SK-N-MC (cell line): ENCODE measurements at regions not wholly inside any gene's neighbourhood (a gene's known extent, or its start where the extent isn't known, plus 50 kb on each side); places are given as distances from the start of the nearest gene placed in this dataset.

Source experiments
- DNase-seq: peaks from one replicate; pipeline ENCODE4 v3.0.0-alpha.2; 2011; ENCODE audit warnings: low read depth, low spot score
- H3K27ac ChIP-seq: fragments of 200-600 bp; sonication (generic); 2 replicates; pipeline ENCODE4 v1.5.1; 2016; ENCODE audit warnings: mixed run types
- H3K36me3 ChIP-seq: fragments of 200-600 bp; sonication (generic); 2 replicates; pipeline ENCODE4 v1.6.1; 2017; ENCODE audit warnings: antibody characterized with exemption, low read length, mixed read lengths; ENCODE audit not compliant: insufficient read depth
- H3K4me3 ChIP-seq: fragments of 200-600 bp; sonication (generic); 2 replicates; pipeline ENCODE4 v1.5.1; 2016
- H3K9ac ChIP-seq: fragments of 200-600 bp; sonication (generic); 2 replicates; pipeline ENCODE4 v1.8.0; 2017; ENCODE audit warnings: mixed run types, mixed read lengths; ENCODE audit not compliant: insufficient read length
- H3K9me3 ChIP-seq: fragments of 200-600 bp; sonication (generic); 2 replicates; pipeline ENCODE4 v1.6.1; 2017; ENCODE audit warnings: low read depth, mild to moderate bottlenecking, antibody characterized with exemption, low read length, moderate library complexity, mixed read lengths
- EZH2 ChIP-seq: fragments of 200-600 bp; sonication (generic); IDR thresholded peaks from one replicate; pipeline ENCODE4 v1.6.1; 2017; ENCODE audit warnings: antibody characterized with exemption
- FOXP2 ChIP-seq: optimal IDR thresholded peaks from 2 replicates; pipeline ENCODE3; 2011; ENCODE audit warnings: mild to moderate bottlenecking, moderate library complexity; ENCODE audit not compliant: insufficient read depth; ENCODE audit errors: extremely low read length, control extremely low read depth
- POLR2AphosphoS5 ChIP-seq: IDR thresholded peaks from 2 replicates; pipeline ENCODE4 v1.6.1; 2012; ENCODE audit warnings: mild to moderate bottlenecking, low read depth, low read length, borderline replicate concordance

GRCh38 chr15:77786181-77786890 lies 153.6 kb upstream of the LINGO1 start:
- TF ChIP-seq POLR2AphosphoS5 (no peak), EZH2 (no peak), FOXP2 (no peak)
- Histone ChIP-seq H3K36me3 (no peaks in the 10 kb centered on the region), H3K9ac (no peak overlapping the region), H3K4me3 (no peak overlapping the region), H3K9me3 (no peaks in the 10 kb centered on the region), H3K27ac (no peak overlapping the region)
- no peak for DNase-seq

DNA sequence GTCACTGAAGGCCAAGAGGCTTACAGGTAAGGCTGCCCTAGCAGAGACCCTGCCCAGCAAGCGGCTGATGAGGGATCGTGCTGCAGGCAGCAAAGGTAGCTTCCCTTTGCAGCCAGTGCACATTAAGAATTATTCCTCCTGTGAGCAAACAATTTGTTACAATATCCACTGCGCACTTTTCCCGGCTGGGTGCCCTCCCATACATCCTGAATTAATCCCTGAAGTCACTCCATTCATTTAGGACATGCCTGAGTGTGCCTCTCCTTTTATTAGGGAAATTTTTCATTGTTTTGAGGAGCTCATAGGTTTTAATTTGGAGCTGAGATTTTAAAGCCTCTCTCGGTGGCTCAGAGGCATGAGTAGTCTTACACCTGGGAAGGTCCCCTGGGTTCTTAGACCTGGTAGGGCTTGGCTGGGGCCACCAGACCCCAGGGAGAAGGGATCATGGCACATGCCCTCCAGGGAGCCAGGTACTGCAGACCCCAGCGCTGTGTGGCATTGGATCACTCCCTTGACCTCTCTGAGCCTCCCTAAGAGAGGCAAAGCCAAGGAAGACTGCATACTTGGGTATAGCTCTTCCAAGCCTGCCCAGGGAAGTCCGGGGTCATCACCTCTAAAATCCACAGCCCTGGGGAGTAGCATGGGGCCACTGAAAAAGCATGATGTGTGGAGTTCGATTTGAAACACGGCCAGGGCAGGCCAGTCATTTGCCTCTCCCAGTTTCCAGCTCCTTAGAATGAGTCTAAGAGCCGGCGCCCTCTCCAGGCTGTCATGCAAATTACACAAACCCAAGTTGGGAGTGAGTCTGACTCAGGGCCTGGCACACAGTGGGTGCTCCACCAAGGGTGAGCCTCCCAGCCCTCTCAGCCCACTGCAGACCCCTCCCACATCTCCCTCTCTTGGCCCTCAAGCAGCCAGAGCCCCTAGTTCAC lies 151.9 kb upstream of the LINGO1 start:
- Histone ChIP-seq H3K9ac (no peak overlapping the region), H3K27ac (no peak overlapping the region; the same call in 1 of the 2 replicates)
- DNase-seq: no peak

DNA sequence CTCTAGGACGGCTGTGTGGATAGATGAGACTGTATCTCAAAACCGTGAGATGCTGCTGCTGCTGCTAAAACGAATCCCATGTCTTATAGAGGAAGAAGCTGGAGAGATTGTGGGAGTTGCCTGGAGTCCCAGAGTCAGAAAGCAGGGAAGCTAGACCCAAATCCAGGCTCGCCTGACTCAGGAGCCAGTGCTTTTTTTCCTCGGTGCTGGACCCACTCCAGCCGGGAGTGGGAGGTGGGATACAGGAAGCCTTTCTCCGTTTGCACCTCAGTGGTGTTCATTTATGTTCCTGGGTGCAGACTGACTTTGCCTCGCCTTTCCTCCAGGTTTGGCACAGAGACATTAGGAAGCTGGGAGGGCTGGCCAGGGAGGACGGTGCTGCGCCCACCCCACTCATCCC lies 150.9 kb upstream of the LINGO1 start:
- Histone ChIP-seq H3K27ac (peak overlapping the region; percentile 34; the same call in 1 of the 2 replicates), H3K9me3 (no peaks in the 10 kb centered on the region), H3K4me3 (no peak overlapping the region), H3K9ac (no peak overlapping the region), H3K36me3 (peaks cover 9% of the 10 kb centered on the region; the same call in 1 of the 2 replicates)
- DNase-seq: no peak
- TF ChIP-seq FOXP2 (no peak), EZH2 (no peak), POLR2AphosphoS5 (no peak)

More for the DNA sequence above, 151.9 kb upstream of the LINGO1 start:
- Histone ChIP-seq H3K36me3 (peaks cover 9% of the 10 kb centered on the region; the same call in 1 of the 2 replicates), H3K4me3 (no peak overlapping the region), H3K9me3 (no peaks in the 10 kb centered on the region)
- TF ChIP-seq POLR2AphosphoS5 (no peak), EZH2 (no peak), FOXP2 (no peak)

DNA sequence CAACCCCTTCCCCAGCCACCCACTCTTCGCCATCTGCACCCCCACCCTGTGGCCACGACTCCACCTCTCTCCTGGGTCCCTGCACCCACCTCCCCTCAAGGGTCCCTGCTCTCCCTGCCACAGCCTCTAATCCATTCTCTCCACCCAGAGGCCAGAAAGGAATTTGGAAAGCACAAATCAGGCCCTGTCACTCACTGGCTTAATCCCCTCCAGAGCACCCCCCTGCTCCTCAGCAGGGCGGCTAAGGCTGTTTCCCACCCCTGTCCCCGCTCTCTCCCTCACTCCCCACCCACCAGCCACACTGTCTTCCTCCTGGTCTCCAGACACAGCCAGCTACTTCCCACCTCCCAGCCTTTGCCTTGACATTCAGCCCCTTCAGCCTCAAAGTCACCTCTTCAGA lies 150.0 kb upstream of the LINGO1 start:
- no peak for TF ChIP-seq POLR2AphosphoS5
- no peak for TF ChIP-seq EZH2
- TF ChIP-seq FOXP2: no peak
- Histone ChIP-seq H3K36me3 (peaks cover 9% of the 10 kb centered on the region; the same call in 1 of the 2 replicates), H3K9ac (no peak overlapping the region), H3K4me3 (no peak overlapping the region), H3K27ac (no peak overlapping the region), H3K9me3 (no peaks in the 10 kb centered on the region)
- DNase-seq: no peak

DNA sequence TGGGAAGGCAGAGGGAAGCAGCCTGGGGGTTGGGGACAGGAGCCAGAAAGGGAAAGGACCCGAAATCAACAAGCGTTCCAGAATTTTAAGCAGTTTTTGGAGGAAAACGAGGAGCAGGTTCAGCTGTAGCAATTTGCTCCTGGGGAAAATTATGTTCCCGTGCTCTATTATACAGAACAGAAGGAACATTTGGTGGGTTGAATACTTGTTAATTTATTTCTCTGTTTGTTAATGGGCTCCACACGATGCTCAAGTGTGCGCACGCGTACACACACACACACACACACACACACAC lies 149.2 kb upstream of the LINGO1 start:
- Histone ChIP-seq H3K9ac (no peak overlapping the region), H3K27ac (peak overlapping the region; percentile 40; the same call in 1 of the 2 replicates), H3K4me3 (no peak overlapping the region), H3K36me3 (peaks cover 9% of the 10 kb centered on the region; the same call in 1 of the 2 replicates), H3K9me3 (no peaks in the 10 kb centered on the region)
- TF ChIP-seq EZH2: no peak
- no peak for DNase-seq

DNA sequence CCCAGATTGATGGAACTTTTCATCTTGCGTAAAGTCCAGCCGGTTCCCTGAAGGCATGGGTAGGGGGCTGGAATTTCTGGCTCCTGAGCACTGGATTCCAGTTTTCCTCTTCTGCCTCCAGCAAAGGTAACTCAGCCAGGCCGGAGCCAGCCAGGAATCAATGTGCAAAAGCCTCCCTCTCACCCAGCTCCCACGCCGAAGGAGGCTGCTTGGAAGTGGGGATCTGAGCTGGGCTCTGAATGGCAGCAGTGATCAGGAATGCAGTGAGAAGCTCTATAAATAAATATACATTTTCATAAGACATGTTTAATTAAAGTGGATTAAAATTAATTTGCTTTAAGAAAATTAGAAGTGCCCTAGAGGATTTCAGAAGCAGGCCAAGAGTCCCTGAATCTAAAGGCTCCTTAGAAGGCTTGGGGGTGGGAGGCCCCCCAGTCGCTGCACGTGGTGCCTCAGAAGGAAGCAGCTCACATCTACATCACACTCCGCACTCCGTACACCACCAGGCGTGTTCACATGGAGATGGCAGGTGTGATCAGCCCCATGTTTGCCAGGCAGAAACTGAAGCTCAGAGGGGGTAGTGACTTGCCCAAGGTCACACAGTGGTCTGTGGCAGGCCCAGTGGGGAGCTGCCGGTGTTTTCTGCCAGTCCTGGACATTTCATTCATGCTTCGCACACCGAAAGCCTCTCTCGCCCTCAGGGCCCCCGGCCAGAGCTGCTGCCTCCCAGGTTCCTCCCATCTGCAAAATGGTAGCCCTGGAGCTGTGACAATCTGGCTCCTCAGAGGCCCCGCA lies 148.6 kb upstream of the LINGO1 start:
- no peak overlapping the region for H3K4me3 ChIP-seq
- H3K9me3 ChIP-seq: no peaks in the 10 kb centered on the region
- DNase-seq: no peak
- H3K27ac ChIP-seq: peak overlapping the region; percentile 40; the same call in 1 of the 2 replicates
- TF ChIP-seq EZH2 (no peak), FOXP2 (no peak), POLR2AphosphoS5 (no peak)
- H3K9ac ChIP-seq: no peak overlapping the region
- H3K36me3 ChIP-seq: peaks cover 9% of the 10 kb centered on the region; the same call in 1 of the 2 replicates

DNA sequence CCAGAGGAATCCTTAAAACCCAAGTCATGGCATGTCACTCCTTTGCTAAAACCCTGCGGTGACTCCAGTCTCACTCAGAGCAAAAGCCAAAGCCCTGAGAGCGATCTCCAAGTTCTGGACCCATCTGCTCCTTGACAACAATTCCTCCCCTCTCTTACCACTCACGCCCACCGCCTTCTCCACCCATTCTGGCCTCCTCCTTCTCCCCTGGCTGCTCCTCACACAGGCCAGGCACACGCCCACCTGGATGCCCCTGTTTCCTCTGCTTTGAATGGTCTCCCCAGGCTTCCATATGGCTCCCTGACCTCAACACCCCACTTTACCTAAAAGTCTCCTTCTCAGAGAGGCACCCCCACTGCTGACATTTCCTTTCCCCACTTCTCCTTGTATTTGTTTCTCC lies 146.1 kb upstream of the LINGO1 start:
- no peak for TF ChIP-seq FOXP2
- TF ChIP-seq EZH2: no peak
- TF ChIP-seq POLR2AphosphoS5: no peak

GRCh38 chr15:77775837-77776236 lies 143.1 kb upstream of the LINGO1 start:
- H3K9me3 ChIP-seq: no peaks in the 10 kb centered on the region
- H3K9ac ChIP-seq: no peak overlapping the region

More for the DNA sequence above, 146.1 kb upstream of the LINGO1 start:
- no peak for DNase-seq
- H3K9ac ChIP-seq: no peak overlapping the region
- peaks cover 9% of the 10 kb centered on the region; the same call in 1 of the 2 replicates for H3K36me3 ChIP-seq
- H3K9me3 ChIP-seq: no peaks in the 10 kb centered on the region
- no peak overlapping the region for H3K27ac ChIP-seq
- H3K4me3 ChIP-seq: no peak overlapping the region

More at GRCh38 chr15:77775837-77776236, 143.1 kb upstream of the LINGO1 start:
- H3K36me3 ChIP-seq: peaks cover 7% of the 10 kb centered on the region; the same call in 1 of the 2 replicates
- peak overlapping the region; percentile 96; the same call in 1 of the 2 replicates for H3K27ac ChIP-seq
- TF ChIP-seq FOXP2 (no peak), POLR2AphosphoS5 (no peak), EZH2 (no peak)
- no peak overlapping the region for H3K4me3 ChIP-seq
- no peak for DNase-seq
